B cell (primary cell): ENCODE measurements at regions not wholly inside any gene's neighbourhood (a gene's known extent, or its start where the extent isn't known, plus 50 kb on each side); places are given as distances from the start of the nearest gene placed in this dataset.

Experiments
- ATAC-seq: fragments of 200-7000 bp; cut with Tn5 transposase; one replicate; pipeline ENCODE4 v1.10.0; 2021; ENCODE audit warnings: low read depth, mild to moderate bottlenecking, moderate number of reproducible peaks, moderate library complexity
- CTCF ChIA-PET: fragments of 350-600 bp; sonication (Branson Sonifier 250); formaldehyde crosslinking; loops from one replicate; lab custom pipeline; 2021; ENCODE audit warnings: antibody characterized with exemption, inconsistent platforms; lab: Charles Lee
- POLR2A ChIA-PET: fragments of 350-600 bp; sonication (Branson Sonifier 250); formaldehyde crosslinking; loops from one replicate; lab custom pipeline; 2021; ENCODE audit warnings: antibody characterized with exemption; lab: Charles Lee
- DNase-seq: peaks from one replicate; pipeline ENCODE4 v3.0.0; 2013
- H2AFZ ChIP-seq: 2 replicates; pipeline ENCODE4 v1.6.1; 2012; ENCODE audit warnings: mild to moderate bottlenecking, low read depth, low read length; ENCODE audit not compliant: insufficient read depth, poor library complexity, severe bottlenecking
- H3K27ac ChIP-seq, 2 donors: 1 replicate in 1 of 2; 2 replicates in 1 of 2; pipeline ENCODE4 v1.5.1; 2012 to 2013; ENCODE audit warnings: low read length in 2 of 2, mild to moderate bottlenecking in 2 of 2, moderate library complexity in 1 of 2
- H3K27me3 ChIP-seq, 4 experiments: fragments of 200-600 bp in 1 of 4; sonication (generic) in 1 of 4; replicated peaks in 1 of 4; 1 replicate in 2 of 4; 2 replicates in 2 of 4; pipeline versions ENCODE4 v1.6.1 to v1.7.0; 2013 to 2016; ENCODE audit warnings: low read length in 3 of 4, mild to moderate bottlenecking in 2 of 4, mixed read lengths in 1 of 4, moderate library complexity in 1 of 4; ENCODE audit not compliant: insufficient read depth in 4 of 4, control insufficient read depth in 3 of 4; ENCODE audit errors: control extremely low read depth in 1 of 4
- H3K36me3 ChIP-seq, 2 experiments: replicated peaks in 1 of 2; 1 replicate in 1 of 2; 2 replicates in 1 of 2; pipeline versions ENCODE4 v1.6.1 to v1.7.1; 2013; ENCODE audit warnings: low read length in 1 of 2; ENCODE audit not compliant: insufficient read depth in 2 of 2, control insufficient read depth in 1 of 2; ENCODE audit errors: control extremely low read depth in 1 of 2, extremely low read depth in 1 of 2
- H3K4me1 ChIP-seq, 2 donors: fragments of 200-600 bp in 1 of 2; sonication (generic) in 1 of 2; 1 replicate in 1 of 2; 2 replicates in 1 of 2; pipeline versions ENCODE4 v1.5.1 to v1.6.1; 2013 to 2017; ENCODE audit warnings: low read length in 2 of 2; ENCODE audit not compliant: control insufficient read depth in 2 of 2, insufficient read depth in 2 of 2
- H3K4me2 ChIP-seq: replicated peaks from 2 replicates; pipeline ENCODE3; 2012; ENCODE audit warnings: mild to moderate bottlenecking, low read depth, low read length; ENCODE audit not compliant: poor library complexity, severe bottlenecking
- H3K4me3 ChIP-seq, 5 experiments: fragments of 200-600 bp in 1 of 5; sonication (generic) in 1 of 5; 1 replicate in 3 of 5; 2 replicates in 2 of 5; pipeline versions ENCODE4 v1.5.1 to v1.7.0; 2011 to 2016; ENCODE audit warnings: low read length in 4 of 5, mild to moderate bottlenecking in 4 of 5, low read depth in 2 of 5, control low read depth in 1 of 5, moderate library complexity in 1 of 5; ENCODE audit not compliant: insufficient read depth in 1 of 5; ENCODE audit errors: control extremely low read depth in 1 of 5, extremely low read depth in 1 of 5
- H3K79me2 ChIP-seq: fragments of 200-600 bp; sonication (generic); one replicate; pipeline ENCODE4 v1.6.0; 2016; ENCODE audit warnings: low read length; ENCODE audit not compliant: control insufficient read depth, insufficient read depth
- H3K9ac ChIP-seq: fragments of 200-600 bp; sonication (generic); 2 replicates; pipeline ENCODE4 v1.6.1; 2017; ENCODE audit warnings: mild to moderate bottlenecking, low read length, moderate library complexity
- H3K9me3 ChIP-seq, 3 donors: one replicate each; pipeline versions ENCODE4 v1.6.1 to v1.7.1; 2013; ENCODE audit warnings: low read length in 2 of 3; ENCODE audit not compliant: control insufficient read depth in 2 of 3, insufficient read depth in 1 of 3; ENCODE audit errors: control extremely low read depth in 1 of 3
- H4K20me1 ChIP-seq: 2 replicates; pipeline ENCODE4 v1.6.0; 2012; ENCODE audit warnings: mild to moderate bottlenecking, low read length; ENCODE audit not compliant: insufficient read depth, control insufficient read depth, poor library complexity, severe bottlenecking
- H3K27ac Mint-ChIP-seq: one replicate; pipeline ENCODE4 v1.8.0; 2021; ENCODE audit warnings: mixed read lengths
- H3K27me3 Mint-ChIP-seq: one replicate; pipeline ENCODE4 v1.8.0; 2021; ENCODE audit warnings: mixed read lengths
- H3K4me1 Mint-ChIP-seq: one replicate; pipeline ENCODE4 v1.8.0; 2021; ENCODE audit warnings: mixed read lengths
- H3K4me3 Mint-ChIP-seq: one replicate; pipeline ENCODE4 v1.8.0; 2021; ENCODE audit warnings: mixed read lengths
- H3K9me3 Mint-ChIP-seq: one replicate; pipeline ENCODE4 v1.8.0; 2022; ENCODE audit warnings: mixed read lengths; ENCODE audit not compliant: insufficient read depth
- CTCF ChIP-seq: fragments of 200-600 bp; IDR thresholded peaks from one replicate; pipeline ENCODE4 v1.8.0; 2022; ENCODE audit warnings: antibody characterized with exemption, mild to moderate bottlenecking
- EZH2 ChIP-seq: IDR thresholded peaks from 2 replicates; pipeline ENCODE4 v1.6.1; 2012; ENCODE audit warnings: borderline replicate concordance, low read depth, mild to moderate bottlenecking, moderate library complexity, low read length; ENCODE audit not compliant: insufficient read depth, poor library complexity, severe bottlenecking
- WGBS: methylation state at CpG from one replicate; pipeline ENCODE4 v1.1.5; 2013; ENCODE audit warnings: missing lambda C conversion rate; ENCODE audit not compliant: insufficient coverage; 5-methylcytosine and 5-hydroxymethylcytosine counted together
- intact Hi-C: fragments of 100-400 bp; cut with micrococcal nuclease; formaldehyde crosslinking; loops from one replicate; pipeline ENCODE4 v1.10.0; 2022

DNA sequence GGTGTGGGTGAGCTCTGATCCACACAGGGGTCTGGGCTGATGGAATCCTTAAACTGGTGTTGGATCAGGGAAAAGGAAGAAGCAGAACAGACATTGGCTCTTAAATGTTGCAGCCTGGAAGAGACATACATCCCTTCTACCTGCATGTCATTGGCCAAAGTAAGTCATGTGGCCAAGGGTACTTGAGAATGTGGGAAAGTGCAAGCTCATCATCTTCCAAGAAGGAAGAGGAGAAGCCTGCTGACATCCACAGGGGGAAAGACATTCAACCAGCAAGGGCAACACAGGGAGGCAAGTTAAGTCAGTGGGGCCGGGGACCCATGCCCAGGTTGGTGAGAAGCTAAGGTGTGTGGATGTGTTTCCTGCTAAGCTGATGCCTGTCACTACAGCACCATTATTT is 272.8 kb upstream of the MKI67 start:
- H3K27me3 Mint-ChIP-seq, result no peaks in the 10 kb centered on the region
- no peaks in the 10 kb centered on the region for H3K27me3 ChIP-seq
- H3K4me2 ChIP-seq, result no peak overlapping the region
- peaks cover 0 to 24% (median 0%) of the 10 kb centered on the region in 3 donors for H3K9me3 ChIP-seq
- DNase-seq (no peak), ATAC-seq (no peak)
- no peak for TF ChIP-seq EZH2
- no peak for TF ChIP-seq CTCF
- H3K36me3 ChIP-seq, result no peaks in the 10 kb centered on the region
- no peak overlapping the region for H2AFZ ChIP-seq
- H3K9ac ChIP-seq, result no peak overlapping the region
- H3K4me1 ChIP-seq, result no peaks in the 10 kb centered on the region
- ChIA-PET CTCF (no interaction called here), POLR2A (no interaction called here)
- no peaks in the 10 kb centered on the region for H4K20me1 ChIP-seq
- no peak overlapping the region for H3K27ac Mint-ChIP-seq
- intact Hi-C loops, result no loop called here
- no peaks in the 10 kb centered on the region for H3K79me2 ChIP-seq
- no peak overlapping the region for H3K4me3 Mint-ChIP-seq
- 100% methylated on average over 1 of the region's 1 CpG for WGBS
- H3K27ac ChIP-seq, result no peak overlapping the region
- no peak overlapping the region for H3K4me3 ChIP-seq
- peaks cover 8% of the 10 kb centered on the region for H3K9me3 Mint-ChIP-seq
- no peaks in the 10 kb centered on the region for H3K4me1 Mint-ChIP-seq

DNA sequence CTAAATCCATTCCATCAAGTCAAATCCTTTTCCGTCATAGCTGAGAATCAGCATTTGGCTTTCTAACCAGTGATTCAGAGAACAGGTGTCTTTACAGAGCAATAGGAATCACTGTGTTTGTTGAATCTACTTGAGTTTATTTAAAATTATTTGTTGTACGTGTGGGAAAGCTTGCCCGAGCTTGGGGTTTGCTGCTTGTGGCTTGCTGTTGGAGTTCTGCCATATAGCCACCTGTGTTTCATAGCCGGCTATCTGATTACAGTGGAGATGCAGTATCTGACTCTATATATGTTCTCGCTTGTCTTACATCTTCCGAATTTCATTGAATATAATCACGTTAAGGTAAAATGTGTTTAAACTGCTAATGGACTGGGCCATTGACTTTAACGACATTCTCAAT is 274.3 kb upstream of the MKI67 start:
- no peaks in the 10 kb centered on the region for H3K4me1 Mint-ChIP-seq
- no peak overlapping the region for H3K4me3 Mint-ChIP-seq
- DNase-seq (no peak), ATAC-seq (no peak)
- POLR2A ChIA-PET, result no interaction called here
- H3K36me3 ChIP-seq, result no peaks in the 10 kb centered on the region
- H4K20me1 ChIP-seq, result no peaks in the 10 kb centered on the region
- H3K4me3 ChIP-seq, result no peak overlapping the region
- H3K4me2 ChIP-seq, result no peak overlapping the region
- intact Hi-C loops, result no loop called here
- no peak overlapping the region for H3K9ac ChIP-seq
- no peaks in the 10 kb centered on the region for H3K79me2 ChIP-seq
- no peaks in the 10 kb centered on the region for H3K27me3 Mint-ChIP-seq
- no peak overlapping the region for H3K27ac ChIP-seq
- TF ChIP-seq CTCF (no peak), EZH2 (no peak)
- peaks cover 8% of the 10 kb centered on the region for H3K9me3 Mint-ChIP-seq
- WGBS, result 93% methylated on average over 3 of the region's 8 CpGs
- no peaks in the 10 kb centered on the region for H3K4me1 ChIP-seq
- peaks cover 0 to 32% (median 0%) of the 10 kb centered on the region in 3 donors for H3K9me3 ChIP-seq
- CTCF ChIA-PET, result no interaction called here
- no peaks in the 10 kb centered on the region for H3K27me3 ChIP-seq
- no peak overlapping the region for H2AFZ ChIP-seq
- no peak overlapping the region for H3K27ac Mint-ChIP-seq
